ENCODE measurements at regions not wholly inside any gene's neighbourhood (a gene's known extent, or its start where the extent isn't known, plus 50 kb on each side); places are given as distances from the start of the nearest gene placed in this dataset.

DNA sequence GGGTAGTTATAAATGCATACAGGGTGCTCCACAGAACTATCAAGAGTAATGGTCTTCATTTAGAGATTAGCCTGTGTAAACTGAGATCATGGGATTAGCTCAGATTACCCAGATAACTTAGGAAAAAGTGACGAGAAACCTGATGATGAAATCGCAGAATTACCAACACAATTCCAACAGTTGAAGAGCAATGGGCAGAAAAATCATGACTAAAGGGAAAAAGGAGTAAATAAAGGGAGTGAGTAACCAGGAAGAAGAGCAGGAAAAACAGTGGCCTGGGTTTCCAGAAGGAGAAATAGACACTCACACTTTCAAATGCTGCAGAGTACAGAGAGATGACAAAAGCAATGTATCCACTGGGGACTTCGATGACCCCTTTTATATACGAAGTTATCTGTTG lies 817.3 kb downstream of the TRIML1 start:
- TF ChIP-seq, protein P1, sequence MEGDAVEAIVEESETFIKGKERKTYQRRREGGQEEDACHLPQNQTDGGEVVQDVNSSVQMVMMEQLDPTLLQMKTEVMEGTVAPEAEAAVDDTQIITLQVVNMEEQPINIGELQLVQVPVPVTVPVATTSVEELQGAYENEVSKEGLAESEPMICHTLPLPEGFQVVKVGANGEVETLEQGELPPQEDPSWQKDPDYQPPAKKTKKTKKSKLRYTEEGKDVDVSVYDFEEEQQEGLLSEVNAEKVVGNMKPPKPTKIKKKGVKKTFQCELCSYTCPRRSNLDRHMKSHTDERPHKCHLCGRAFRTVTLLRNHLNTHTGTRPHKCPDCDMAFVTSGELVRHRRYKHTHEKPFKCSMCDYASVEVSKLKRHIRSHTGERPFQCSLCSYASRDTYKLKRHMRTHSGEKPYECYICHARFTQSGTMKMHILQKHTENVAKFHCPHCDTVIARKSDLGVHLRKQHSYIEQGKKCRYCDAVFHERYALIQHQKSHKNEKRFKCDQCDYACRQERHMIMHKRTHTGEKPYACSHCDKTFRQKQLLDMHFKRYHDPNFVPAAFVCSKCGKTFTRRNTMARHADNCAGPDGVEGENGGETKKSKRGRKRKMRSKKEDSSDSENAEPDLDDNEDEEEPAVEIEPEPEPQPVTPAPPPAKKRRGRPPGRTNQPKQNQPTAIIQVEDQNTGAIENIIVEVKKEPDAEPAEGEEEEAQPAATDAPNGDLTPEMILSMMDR (conservative IDR thresholded peaks at IDR 0.05; ENCODE audit: low read depth, low read length): no peak
- no peak for TF ChIP-seq POLR2A (IDR thresholded peaks at IDR 0.05; ENCODE audit: low read depth, low read length)

Measured in IMR-90 (cell line).